ENCODE measurements at regions not wholly inside any gene's neighbourhood (a gene's known extent, or its start where the extent isn't known, plus 50 kb on each side); places are given as distances from the start of the nearest gene placed in this dataset.

- TF ChIP-seq CTCF (IDR thresholded peaks at IDR 0.05) (no peak), REST (IDR thresholded peaks at IDR 0.05; ENCODE audit: insufficient read depth in 1 of 2, low read depth in 2 of 2, low read length in 1 of 2) (no peak), POLR2AphosphoS5 (IDR thresholded peaks at IDR 0.05; ENCODE audit: low read depth, low read length) (no peak)
Observed at GRCh38 chrX:96424007-96424406, 260.6 kb upstream of the DIAPH2 start.

Measured in Panc1 (cell line).